NCI-H1436 (cell line): ENCODE measurements at regions not wholly inside any gene's neighbourhood (a gene's known extent, or its start where the extent isn't known, plus 50 kb on each side); places are given as distances from the start of the nearest gene placed in this dataset.

Experiments
- DNase-seq: peaks from one replicate; lab custom pipeline; 2025; lab: John Stamatoyannopoulos, UW

DNA sequence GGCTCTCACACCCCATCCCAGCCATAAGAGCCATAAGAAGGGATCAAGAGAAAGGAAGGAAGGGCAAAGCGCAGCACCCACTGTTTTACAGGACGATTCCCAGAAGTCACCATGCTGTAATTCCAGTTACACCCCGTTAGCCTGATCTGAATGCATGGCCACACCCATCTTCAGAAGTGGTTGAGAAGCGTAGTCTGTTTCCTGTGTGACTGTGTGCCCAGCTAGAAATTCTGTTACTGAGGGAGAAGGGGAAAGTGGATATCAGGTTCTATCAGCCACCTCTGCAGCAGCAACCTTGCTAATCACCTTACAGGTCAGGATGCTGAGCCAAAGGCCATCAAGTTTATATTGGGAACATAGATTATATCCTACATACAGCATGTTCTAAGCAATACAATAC, 260.0 kb downstream of the ABHD5 start:
- no peak for DNase-seq

- no peak for DNase-seq
Measured at GRCh38 chr3:43951813-43952212, 261.1 kb downstream of the ABHD5 start.

GRCh38 chr3:43953380-43953779, 262.6 kb downstream of the ABHD5 start:
- no peak for DNase-seq

- no peak for DNase-seq
Measured at GRCh38 chr3:43953814-43954692, 263.3 kb downstream of the ABHD5 start.

GRCh38 chr3:43956945-43957344, 266.2 kb downstream of the ABHD5 start:
- DNase-seq, result no peak

GRCh38 chr3:43957553-43957952, 266.8 kb downstream of the ABHD5 start:
- DNase-seq, result no peak

DNA sequence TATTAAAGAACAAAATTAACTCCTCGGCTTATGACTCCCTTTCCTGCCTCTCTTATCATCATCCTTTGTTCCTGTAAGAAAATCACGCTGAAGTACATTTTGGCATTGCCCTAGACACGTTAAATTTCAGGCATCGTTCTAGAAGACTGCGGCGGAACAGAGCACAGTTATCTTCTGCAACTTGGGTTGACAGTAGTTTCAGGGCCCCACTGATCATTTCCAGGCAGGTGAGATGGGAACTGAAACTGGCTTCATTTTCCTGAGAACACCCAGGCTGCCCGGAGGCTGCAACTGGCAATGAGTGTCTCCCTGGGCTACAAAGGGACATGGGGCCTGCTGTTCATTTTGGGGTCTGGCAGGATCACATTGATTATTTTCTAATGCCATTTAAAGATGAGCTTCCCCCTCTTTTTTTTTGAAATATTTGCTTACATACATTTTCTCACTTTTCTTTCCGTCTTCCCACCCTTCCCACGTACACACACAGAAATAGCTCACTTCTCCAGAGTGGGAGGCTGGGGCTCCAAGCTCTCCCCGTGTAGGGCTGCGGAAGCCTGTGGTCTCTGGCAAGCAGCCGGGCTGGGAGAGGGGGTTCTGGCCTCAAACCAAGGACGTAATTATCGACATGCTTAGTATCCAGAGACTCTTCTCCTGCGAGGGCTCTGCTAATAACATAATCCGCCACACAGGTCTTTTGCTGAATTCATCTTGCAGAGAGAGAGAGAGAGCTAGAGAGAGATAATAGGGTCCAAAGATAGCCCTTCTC, 267.4 kb downstream of the ABHD5 start:
- no peak for DNase-seq

GRCh38 chr3:43958973-43959372, 268.2 kb downstream of the ABHD5 start:
- DNase-seq, result no peak

GRCh38 chr3:43959498-43960447, 269.0 kb downstream of the ABHD5 start:
- DNase-seq, result no peak

GRCh38 chr3:43960448-43960840, 269.7 kb downstream of the ABHD5 start:
- no peak for DNase-seq

GRCh38 chr3:43962043-43962442, 271.3 kb downstream of the ABHD5 start:
- no peak for DNase-seq

DNA sequence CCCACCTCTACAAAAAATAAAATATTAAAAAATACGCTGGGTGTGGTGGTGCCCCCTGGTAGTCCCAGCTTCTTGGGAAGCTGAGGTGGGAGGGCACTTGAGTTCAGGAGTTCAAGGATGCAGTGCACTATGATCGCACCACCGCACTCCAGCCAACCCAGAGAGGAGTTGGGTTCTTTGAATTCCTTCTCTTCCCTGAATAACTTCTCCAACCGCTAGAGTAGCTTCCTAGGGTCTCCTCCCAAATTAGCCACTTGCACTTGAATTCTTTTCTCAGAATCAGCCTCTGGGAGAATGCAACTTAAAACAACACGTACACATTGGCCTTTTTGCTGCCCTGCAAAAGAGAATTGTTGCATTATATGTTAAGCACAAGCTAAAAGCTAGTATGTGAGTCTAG, 272.5 kb downstream of the ABHD5 start:
- no peak for DNase-seq

- DNase-seq, result no peak
Measured at GRCh38 chr3:43964640-43965039, 273.9 kb downstream of the ABHD5 start.

DNA sequence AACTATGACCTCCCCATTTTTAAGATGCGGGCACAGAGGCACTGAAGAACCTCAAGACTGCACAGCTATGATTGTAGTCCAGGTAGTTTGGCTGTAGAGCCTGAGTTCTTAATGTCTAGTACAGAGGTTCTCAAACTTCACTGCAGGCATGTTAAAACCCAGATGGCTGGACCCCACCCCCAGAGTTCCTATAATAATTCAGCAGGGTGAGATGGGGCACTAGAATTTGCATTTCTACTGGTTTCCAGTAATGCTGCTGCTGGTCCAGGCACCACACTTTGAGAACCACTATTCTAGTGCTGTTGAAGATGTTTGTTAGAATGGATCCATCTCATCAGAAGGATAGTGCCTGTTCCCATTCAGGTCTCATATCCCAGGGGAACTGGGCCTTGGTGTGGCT, 274.9 kb downstream of the ABHD5 start:
- no peak for DNase-seq

DNA sequence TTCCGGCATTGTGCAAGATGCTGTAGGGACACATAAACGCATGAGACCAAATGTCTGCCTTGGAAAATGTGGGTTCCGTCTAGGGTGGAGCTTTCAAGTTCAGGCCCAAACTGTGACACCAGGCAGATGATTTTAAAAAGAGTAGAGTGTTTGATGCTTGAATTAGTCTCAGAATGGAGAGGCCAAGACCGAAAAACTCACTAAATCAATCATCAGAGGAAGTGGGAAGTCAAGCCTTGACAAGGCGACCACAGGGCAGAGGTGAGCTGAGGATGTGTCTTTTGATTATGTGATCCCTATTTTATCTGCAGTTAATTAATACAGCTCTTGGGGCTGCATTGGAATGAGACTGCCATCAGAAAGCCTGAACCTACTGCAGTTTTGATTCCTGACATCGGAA, 275.4 kb downstream of the ABHD5 start:
- no peak for DNase-seq

DNA sequence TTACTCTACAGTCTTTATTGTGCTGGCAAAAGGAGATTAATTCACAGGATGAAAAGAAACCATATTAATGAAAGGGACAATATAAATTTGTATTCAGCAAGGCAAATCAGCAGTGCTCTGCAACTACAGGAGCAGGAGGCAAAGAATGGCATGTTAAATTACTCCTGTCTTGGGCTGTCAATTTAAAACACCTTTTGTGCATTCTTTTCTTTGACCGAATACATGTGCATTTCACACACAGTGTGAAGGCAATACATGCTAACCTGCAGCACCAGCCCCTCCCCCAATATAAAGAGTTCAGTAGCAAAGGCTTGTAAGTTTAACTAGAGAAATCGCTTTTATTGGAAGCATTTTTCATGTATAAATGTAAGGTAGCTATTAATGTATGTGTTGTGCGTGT, 275.2 kb upstream of the TOPAZ1 start:
- no peak for DNase-seq

GRCh38 chr3:43968465-43968864, 273.2 kb upstream of the TOPAZ1 start:
- no peak for DNase-seq

DNA sequence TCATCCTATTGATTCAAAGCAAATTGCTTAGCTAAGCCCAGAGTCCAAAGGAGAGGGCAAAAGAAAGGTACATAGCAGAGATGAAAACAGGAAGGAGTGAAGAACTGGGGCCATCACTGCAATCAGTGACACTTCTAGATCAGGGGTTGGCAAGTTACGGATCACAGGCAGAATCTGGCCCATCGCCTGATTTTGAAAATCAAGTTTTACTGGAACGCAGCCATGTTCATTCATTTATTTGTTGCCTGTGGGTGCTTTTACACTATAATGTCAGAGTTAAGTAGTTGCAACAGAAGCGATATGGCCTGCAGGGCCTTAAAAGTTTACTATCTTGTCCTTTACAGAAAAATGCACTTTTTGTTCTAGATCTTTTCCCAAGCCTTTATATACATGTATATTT, 271.7 kb upstream of the TOPAZ1 start:
- DNase-seq, result no peak

DNA sequence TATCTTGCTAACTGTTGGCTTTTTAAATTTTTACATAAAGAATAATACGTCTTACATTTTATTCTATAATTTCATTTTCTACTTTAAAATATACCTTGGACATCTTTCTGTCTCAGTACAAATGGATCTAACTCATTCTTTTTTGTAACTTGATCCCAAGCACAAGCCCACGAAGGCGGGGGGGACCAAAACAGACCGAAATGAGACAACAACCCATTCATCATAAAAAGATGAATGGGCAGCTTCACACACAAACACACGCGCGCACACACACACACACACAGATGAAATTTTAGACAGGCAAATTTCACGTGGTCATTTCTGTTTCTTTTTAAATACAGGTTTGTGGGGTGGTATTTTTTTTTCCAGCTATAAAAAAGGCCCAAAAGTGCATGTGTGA, 271.3 kb upstream of the TOPAZ1 start:
- no peak for DNase-seq

GRCh38 chr3:43970920-43971319, 270.8 kb upstream of the TOPAZ1 start:
- no peak for DNase-seq

- DNase-seq, result no peak
Measured at GRCh38 chr3:43971486-43971885, 270.2 kb upstream of the TOPAZ1 start.

- DNase-seq, result no peak
Measured at GRCh38 chr3:43978708-43979107, 263.0 kb upstream of the TOPAZ1 start.
